HG03060 (cell line): ENCODE measurements at regions not wholly inside any gene's neighbourhood (a gene's known extent, or its start where the extent isn't known, plus 50 kb on each side); places are given as distances from the start of the nearest gene placed in this dataset.

Experiments
- ATAC-seq: cut with Tn5 transposase; IDR thresholded peaks from one replicate; pipeline ENCODE4 v1.9.1; 2021; ENCODE audit warnings: low read depth, moderate number of reproducible peaks; ENCODE audit not compliant: unreplicated experiment

DNA sequence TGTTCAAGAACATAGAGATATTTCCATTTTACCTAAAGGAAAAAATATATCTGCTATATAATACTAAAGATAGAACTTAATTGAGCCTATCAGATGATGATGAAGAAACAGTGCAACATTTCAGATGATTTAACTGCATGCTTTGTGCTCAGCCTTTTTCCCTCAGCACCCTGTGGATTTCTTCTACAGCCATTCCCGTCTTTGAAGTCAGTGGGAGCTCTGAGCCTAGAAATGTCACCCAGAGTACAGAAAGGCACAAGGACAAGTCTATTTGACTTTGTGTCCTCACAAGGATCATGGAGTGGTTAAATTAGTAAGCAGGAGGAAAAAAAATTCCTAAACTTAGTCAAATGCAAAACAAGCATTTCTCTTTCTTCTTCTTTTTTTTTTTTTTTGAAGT is 994.0 kb upstream of the FLRT2 start:
- ATAC-seq, result no peak

DNA sequence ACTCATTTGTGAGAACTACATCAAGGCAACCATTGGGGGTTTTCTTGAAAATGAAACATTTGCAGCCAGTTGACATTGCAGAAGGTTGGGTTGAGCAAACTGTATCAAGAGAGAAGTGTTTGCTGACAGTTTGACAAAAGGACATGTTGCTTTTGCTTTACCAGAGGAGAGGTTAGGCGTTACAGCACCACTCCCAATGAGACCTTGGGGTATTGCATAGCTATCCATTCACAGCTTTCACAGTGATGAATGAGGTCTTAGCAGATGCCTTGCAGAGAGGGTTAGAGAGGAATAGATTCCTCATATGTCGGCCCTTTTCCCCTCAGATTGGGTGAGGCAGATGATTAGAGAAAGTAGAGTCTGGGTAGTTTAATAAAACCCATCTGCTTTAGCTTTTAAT is 988.9 kb upstream of the FLRT2 start:
- ATAC-seq, result no peak

- no peak for ATAC-seq
Measured at GRCh38 chr14:84543859-84544258, 986.1 kb upstream of the FLRT2 start.

DNA sequence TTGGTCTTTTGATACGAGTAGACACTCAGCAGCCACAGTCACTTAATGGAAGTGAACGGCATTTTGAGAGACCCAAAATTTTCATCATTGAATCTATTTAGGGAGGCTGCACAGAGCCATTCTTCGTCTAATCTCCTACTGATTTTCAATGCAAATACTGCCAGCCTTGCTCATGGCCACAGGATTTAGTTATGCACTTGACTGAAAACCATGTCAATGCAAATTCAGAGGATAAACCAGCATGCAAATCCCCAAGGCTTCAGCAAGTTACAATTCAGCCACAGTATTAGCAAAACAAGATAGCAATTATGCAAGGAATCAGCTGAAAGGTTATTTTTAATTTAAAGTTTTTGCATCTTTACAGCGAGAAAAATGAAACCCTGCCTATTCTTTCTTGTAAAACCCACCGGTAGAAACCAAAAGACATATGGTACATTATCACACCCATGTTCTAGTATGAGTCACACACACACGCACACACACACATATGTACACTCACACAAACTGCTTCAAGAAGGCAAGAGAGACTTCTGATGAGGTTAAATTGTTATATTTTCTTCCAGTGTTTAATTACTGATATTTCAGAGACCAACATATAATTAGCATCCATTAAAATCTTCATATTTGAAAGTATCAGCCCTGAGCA is 985.3 kb upstream of the FLRT2 start:
- ATAC-seq, result no peak

GRCh38 chr14:84546236-84546635 is 983.7 kb upstream of the FLRT2 start:
- no peak for ATAC-seq

GRCh38 chr14:84554136-84554535 is 975.8 kb upstream of the FLRT2 start:
- ATAC-seq, result no peak

DNA sequence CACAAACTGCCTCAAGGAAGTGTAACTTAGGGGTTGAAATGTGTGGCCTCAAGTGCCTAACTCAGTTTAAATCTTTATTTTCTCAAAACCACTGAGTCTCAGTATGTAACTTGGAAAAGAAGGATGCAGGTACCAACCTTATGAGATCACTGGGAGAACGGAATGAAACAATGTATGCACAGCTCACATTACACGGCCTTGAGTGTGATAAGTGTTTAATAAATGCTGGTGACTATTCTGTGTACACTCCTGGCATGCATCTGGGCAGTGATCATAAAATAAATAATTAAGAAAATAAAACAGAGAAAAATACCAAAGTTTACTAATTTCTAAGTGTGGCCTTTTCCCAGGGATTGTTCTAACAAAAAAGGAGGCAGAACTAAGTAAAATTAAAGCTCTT is 974.5 kb upstream of the FLRT2 start:
- ATAC-seq, result no peak

- ATAC-seq, result no peak
Measured at GRCh38 chr14:84566109-84566508, 963.8 kb upstream of the FLRT2 start.

GRCh38 chr14:84575681-84576080 is 954.3 kb upstream of the FLRT2 start:
- no peak for ATAC-seq

DNA sequence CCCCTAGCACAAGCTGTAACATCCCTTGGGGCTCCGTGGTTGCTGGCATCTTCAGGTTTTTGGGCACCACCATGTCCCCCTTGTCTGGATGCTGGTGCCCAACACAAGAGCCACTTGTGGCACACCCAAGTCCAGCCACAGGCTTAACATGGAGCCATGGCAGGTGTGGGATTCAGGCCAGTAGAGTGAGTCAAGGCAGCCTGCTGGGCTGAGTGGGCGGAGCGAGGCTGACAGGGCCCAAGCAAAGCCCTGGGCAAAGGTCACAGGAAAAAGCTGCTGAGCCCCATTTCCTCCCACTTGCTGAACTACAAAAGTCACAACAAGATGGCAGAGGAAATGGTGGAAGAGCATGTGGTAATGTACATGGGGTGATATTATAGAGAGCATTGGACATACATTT is 950.7 kb upstream of the FLRT2 start:
- ATAC-seq, result no peak

- ATAC-seq, result no peak
Measured at GRCh38 chr14:84581041-84581440, 948.9 kb upstream of the FLRT2 start.

- no peak for ATAC-seq
Measured at GRCh38 chr14:84584511-84584910, 945.4 kb upstream of the FLRT2 start.

DNA sequence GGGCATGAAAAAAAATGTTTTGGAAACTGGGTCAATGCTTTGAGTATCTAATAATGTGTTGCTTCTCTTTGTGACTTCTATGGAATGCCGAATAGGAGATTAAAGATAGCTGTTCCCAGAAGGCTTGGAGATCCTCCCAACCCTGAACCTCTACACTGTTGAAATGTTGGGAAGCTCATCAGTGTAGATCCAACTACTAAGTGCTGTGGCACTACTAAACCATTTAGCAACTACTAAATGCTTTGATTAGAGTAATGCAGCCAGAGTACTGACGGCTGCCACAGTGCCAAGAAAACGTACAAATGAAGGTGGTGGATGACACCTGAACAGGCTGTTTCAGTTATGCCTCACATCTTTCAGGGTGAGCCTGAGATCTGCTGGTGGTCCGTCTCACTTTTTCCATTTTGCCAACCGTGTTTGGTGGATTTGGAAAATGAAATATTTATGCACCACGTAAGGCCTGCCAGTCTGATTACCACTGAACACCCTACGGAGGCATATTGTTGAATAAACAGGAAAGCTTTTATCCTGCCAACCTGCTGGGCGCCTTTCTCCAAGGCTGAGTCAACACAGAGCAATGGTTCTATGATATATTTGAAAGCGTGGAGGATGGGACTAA is 938.0 kb upstream of the FLRT2 start:
- no peak for ATAC-seq

GRCh38 chr14:84592770-84593169 is 937.2 kb upstream of the FLRT2 start:
- no peak for ATAC-seq

DNA sequence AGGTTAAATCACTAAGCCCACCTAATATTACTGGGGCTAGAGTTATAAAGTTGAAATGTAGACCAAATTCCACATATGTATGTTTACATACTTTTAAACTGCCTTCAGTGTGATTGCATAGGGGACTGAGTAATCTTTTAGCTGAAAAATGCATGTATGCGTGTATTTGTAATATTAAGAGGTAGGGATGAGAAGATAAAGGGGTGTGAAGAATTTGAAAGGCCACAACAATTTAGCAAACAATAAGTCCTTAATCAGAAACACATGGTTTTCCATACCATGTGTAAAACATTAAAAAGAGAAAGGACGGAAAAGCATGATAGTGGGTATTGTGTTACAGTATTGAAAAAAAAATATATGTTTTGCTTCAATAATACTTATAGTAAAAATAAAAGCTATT is 919.9 kb upstream of the FLRT2 start:
- no peak for ATAC-seq

GRCh38 chr14:84622357-84622756 is 907.6 kb upstream of the FLRT2 start:
- ATAC-seq, result no peak

GRCh38 chr14:84643446-84643845 is 886.5 kb upstream of the FLRT2 start:
- ATAC-seq, result no peak

- no peak for ATAC-seq
Measured at GRCh38 chr14:84646786-84647500, 883.0 kb upstream of the FLRT2 start.

DNA sequence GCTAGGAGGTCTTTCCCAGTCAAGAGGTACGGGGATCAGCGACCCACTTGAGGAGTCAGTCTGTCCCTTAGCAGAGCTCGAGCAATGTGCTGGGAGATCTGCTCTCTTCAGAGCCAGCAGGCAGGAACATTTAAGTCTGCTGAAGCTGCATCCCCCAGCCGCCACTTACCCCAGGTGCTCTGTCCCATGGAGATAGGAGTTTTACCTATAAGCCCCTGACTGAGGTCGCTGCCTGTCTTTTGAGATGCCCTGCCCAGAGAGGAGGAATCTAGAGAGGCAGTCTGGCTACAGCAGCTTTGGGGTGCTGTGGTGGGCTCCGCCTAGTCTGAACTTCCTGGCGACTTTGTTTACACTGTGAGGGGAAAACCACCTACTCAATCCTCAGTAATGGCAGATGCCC is 874.9 kb upstream of the FLRT2 start:
- no peak for ATAC-seq

DNA sequence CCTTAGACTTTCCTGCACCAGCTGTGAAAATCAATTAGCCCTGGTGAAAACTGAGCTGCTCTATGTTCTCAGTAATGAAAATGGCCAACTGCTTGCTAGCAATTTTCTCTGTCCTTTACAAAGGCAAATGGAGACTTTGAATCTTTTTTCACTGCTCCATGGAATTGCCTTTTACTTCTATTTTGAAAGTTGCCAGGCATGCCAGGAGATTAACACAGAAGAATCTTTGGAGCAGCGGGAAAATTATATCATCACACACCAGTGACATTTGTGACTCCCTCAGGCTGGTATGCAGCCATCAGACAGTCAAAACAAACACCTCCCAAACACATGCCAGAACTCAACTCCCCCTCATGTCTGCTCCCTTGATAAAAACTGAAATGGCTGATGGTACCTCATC is 872.0 kb upstream of the FLRT2 start:
- no peak for ATAC-seq

GRCh38 chr14:84670796-84671195 is 859.1 kb upstream of the FLRT2 start:
- ATAC-seq, result no peak

DNA sequence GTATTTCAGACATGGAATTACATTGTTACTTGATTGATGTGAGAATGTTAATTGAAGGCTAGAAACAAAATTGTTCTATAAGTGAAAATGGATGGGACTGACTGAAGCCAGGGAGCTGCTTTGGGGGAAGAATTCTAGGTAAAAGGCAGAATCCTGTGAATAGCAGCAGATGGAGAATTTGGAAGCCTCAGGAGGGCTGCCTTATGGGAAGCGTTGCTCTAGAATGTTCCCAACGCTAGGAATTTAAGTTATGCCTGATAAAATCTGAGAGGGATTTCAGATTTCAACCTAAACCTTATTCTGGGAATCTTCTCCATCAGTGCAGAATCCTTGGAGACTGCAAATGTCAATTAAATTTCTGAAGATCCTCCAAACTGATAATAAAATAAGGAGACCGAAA is 858.2 kb upstream of the FLRT2 start:
- no peak for ATAC-seq
